ENCODE measurements at regions not wholly inside any gene's neighbourhood (a gene's known extent, or its start where the extent isn't known, plus 50 kb on each side); places are given as distances from the start of the nearest gene placed in this dataset.
"Not testable (repeated sequence)": the region's sequence is repeated elsewhere in the genome, so short reads cannot be mapped to it uniquely, and the experiment has no call there.

DNA sequence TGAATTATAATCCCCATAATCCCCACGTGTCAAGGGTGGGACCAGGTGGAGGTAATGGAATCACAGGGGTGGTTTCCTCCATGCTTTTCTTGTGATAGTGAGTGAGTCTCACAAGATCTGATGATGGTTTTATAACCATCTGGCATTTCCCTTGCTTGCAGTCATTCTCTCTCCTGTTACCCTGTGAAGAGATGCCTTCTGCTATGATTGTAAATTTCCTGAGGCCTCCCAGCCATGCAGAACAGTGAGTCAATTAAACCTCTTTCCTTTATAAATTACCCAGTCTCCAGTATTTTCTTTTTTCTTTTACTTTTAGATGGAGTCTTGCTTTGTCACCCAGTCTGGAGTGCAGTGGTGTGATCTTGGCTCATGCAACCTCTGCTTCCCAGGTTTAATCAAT lies 182.7 kb upstream of the SEMA6A start:
- no peak for DNase-seq

DNA sequence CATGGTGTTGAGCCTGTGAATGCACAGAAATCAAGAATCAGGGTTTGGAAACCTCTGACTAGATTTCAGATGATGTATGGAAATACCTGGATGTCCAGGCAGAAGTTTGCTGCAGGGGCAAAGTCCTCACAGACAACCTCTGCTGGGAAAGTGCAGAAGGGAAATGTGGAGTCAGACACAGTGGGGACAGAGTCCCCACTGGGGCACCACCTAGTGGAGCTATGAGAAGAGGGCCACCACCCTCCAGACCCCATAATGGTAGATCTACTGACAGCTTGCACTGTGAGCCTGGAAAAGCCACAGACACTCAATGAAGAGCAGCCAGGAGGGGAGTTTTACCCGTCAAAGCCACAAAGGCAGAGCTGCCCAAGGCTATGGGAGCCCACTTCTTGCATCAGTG lies 181.9 kb upstream of the SEMA6A start:
- DNase-seq = no peak

- no peak for DNase-seq
Measured at GRCh38 chr5:116754556-116754955, 179.9 kb upstream of the SEMA6A start.

DNA sequence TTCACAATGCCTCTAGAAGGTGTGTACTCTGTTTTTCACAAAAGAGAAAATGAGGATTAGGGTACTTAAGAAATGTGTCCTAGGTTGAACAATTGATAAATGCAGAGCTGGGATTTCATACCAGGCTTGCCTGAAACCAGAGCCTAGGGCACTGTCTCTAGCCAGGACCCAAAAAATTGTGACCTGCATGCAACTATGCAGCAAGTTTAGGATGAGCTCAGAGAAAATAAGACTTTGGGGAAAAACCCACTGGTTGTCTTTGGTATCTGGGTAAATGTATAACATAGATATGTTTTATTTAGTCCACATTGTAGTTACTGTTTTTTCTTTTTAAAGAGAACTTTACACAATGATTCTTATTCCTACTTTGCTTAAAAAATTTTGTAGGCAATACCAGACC lies 177.1 kb upstream of the SEMA6A start:
- no peak for DNase-seq

DNA sequence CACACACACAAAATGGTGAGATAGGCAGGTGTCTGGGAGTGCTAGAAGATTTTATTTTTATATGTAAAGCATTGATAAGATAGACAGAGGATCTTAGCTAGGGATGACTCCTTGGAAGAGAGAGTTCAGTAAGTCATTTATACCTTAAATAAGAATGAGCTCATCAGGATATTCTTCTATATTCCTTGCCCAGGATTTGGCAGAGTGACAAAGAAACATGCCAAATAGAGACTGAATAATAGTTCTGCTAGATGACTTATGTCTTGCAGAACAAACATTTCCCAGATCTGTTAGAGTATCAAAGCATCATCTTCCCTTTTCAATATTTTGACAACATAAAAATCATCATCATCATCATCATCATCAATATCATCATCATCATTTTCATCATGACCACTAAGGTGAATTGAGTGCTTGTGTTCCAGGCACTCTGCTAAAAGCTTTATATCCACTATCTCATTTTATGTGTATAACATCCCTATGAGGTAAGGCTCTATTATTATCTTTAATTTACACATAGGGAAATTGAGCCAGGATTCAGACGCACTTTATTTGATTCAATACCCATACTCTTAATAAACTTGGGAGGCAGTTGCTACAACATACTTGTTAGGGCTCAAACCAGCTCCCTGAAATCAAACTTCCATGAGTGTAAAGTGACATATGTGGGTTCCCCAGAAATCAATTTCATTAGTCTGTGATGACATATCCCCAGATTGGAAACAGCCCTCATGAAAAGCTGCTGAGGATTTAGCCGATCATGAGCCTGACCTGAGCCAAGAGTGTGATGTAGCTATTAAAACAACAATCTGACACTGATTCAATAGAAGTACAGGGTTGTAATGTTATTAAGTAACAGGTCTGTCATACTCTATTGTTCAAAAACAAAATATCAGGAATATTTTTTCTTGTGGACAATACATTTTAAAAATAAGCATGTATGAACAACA lies 176.3 kb upstream of the SEMA6A start:
- no peak for DNase-seq

GRCh38 chr5:116747881-116748280 lies 173.3 kb upstream of the SEMA6A start:
- DNase-seq = no peak

- DNase-seq = no peak
Measured at GRCh38 chr5:116746668-116747067, 172.0 kb upstream of the SEMA6A start.

DNA sequence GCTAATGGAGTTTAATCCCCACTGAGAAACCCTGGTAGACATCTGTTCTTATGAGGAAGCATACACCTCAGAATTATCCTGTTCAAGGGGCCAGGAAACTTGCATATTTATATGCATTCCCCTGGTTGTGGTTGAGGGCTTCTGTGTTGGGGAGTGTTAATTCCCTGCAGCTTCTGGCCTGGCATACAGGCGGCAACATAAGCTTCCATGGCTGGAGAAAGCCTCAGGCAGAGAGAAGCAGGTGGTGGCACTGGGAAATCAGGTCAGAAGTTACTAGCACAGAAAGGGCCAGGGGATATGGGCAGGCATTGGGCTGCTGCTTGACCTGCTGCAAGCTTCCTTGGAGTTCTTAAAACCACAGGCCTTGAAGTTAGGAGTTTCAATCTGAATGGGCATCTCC lies 166.1 kb upstream of the SEMA6A start:
- no peak for DNase-seq

DNA sequence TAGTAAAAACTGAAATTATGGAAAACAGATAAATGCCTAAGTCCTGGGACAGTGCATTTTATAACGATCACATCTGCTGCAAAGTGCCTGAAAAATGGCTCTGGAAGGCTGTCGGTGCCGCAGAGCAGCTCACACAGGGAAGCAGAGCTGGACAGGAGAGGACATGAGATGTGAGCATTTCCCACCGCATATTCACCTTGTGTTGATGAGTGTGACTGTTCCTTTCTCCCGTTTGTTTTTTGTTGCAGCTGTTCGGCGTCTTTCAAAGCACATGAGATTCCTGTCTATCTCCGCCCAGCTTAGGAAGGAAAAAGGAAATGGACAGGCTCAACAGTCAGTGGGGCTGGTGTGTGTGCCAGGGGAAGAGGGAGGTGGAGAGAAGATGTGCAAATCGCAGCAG lies 164.9 kb upstream of the SEMA6A start:
- no peak for DNase-seq

- peak; percentile 58 for DNase-seq
Measured at GRCh38 chr5:116738615-116739261, 164.1 kb upstream of the SEMA6A start.

DNA sequence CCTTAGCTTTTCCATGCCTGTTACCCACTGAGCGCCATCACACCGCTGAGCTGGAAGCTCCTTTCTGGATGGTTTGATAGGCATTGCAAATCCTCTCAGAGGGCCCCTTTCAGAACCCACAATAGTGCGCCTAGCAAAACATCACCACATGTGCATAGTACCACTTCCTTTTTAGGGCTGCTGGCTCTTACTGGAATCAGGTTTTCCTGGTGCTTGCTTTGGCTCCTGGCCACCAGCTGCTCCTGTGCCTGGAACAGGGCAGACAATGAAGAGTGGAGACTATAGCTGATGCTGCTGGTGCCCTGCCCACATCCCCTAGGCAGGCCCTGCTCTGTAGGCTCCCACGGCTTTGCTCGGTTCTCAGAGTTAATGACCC lies 163.6 kb upstream of the SEMA6A start:
- peak; percentile 47 for DNase-seq

- no peak for DNase-seq
Measured at GRCh38 chr5:116736671-116737070, 162.0 kb upstream of the SEMA6A start.

DNA sequence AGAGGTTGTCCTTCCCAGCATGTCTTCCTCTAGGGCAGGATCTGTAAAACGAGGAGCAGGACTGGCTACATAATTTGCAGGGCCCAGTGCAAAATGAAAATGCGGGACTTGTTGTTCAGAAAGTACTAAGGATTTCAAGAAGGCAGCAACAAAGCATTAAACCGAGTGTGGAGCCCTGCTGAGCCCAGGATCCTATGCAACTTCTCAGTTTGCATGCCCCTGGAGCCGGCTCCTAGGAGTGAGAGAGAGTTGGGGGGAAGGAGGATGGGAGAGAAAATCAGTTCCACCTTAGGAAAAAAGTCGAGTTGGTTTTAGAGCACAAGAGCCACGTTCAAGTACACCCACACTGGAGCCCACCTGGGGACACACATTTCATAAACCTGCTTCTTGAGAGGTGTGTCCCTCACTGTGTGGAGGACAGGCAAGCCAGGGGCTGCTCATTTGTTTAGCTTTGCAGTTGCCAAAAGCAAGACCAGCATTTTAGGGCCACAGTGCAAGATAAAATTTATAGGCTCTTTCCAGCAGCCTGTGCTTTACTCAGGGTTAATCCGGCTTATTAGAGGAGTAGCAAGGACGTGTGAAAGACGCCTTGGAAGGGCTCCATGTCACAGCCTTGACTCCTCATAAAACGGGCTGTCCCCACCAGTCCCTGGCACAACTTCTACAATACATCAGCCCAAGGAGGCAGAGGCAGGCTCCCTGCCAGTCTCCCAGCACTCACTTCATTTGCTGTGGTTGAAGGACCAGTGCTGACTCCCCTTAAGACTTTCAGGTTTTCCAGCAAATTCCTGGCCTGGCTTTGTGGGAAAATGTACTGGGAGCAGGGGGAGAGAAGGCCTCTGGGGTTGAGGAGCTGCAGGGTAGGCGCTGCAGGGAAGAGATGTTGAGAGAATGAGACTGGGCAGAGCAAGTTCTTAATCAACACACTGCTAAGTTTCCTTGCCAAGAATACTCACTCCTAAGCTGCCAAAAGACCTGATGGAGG lies 159.7 kb upstream of the SEMA6A start:
- no peak for DNase-seq

- no peak for DNase-seq
Measured at GRCh38 chr5:116732591-116732990, 158.0 kb upstream of the SEMA6A start.

DNA sequence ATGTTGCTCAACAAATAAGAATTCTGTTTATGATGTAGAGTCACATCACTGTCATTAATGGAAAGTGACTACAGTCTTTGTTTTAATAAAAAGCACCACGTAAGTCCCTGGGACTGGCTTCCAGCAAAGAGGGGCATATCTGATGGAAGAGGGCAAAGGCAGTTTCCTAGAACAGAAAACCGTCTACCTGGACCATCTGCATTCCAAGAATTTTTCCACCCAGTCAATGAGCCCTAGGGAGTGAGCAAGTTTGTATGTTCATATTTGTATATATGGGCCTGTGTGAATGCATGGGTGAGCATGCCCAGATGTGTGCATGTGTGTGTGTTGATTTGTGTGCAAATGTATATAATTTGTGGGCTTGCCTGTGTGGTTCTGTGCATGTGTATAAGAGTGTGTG lies 156.8 kb upstream of the SEMA6A start:
- no peak for DNase-seq

DNA sequence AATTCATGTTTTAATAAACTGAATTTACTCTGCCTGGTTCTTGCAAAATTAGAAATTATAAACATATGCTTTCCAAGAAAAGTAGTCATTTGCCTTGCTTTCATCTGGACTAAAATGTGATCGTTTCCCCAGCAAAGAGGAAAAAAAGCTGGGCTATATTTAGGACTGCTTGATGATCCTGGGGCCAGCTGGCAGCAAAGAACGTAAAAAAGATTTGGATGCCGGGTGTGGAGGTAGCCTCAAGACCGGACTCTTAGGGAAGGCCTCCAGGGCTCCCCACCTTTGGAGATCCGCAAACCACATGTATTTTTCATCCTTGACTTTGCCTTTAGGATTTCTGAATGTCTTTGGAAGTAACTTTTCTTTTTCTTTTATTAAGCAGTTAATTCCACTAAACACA lies 156.1 kb upstream of the SEMA6A start:
- no peak for DNase-seq

DNA sequence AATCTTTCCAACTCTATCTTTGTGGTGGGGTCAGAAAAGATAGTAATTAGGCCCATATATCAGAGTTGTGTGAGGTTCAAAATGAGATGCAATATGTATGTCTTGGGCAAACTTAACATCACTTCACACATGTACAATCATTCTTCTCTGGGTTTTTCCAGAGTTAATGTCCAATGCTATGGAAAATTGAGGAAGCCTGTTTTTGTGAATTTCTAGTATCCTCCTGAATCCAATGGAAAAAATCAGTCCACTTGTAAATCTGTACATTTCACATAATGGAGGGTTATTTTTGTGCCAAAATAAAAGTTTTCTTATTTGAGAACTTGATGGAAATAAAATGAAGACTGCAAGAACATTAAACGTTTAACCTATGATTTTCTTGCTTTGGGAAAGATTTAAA lies 155.6 kb upstream of the SEMA6A start:
- no peak for DNase-seq

- no peak for DNase-seq
Measured at GRCh38 chr5:116727248-116727647, 152.6 kb upstream of the SEMA6A start.

GRCh38 chr5:116726180-116726579 lies 151.6 kb upstream of the SEMA6A start:
- not testable (repeated sequence) for DNase-seq

DNA sequence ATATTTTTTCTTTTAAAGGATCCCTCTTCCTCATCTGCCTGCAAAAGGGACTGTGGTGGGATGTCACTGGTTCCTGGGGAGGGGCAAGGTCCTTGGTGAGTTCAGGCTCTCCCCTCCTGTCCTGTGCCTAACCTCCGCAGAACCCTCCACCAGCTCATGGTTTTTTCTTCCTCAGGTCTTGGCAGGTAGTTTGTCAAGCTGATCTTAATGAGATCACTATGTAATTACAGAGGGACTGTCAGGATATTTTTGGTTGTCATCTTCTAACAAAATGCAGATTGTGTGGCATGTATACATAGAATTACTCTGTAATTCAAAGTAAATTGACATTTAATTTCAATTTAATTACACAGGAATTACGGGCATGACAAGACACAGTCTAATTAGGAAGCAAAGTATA lies 150.3 kb upstream of the SEMA6A start:
- DNase-seq = no peak

DNA sequence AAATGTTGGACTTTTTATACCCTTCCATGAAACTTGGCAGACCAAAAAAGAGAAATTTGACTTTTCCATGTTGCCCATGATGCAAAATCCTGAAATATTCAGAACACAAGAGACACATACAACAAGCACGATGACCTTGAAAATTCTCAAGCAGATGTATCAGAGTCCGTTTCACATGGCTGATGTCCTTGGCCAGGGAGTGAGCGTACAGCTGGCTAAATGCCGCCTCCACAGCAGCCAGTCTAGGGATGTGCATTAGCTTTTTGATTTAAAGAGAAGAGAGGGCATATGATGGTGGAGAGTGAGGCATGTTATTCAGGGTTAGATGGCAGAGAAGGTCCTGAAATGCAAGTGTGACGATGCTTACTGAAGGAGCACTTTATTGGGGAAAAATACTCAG lies 148.0 kb upstream of the SEMA6A start:
- no peak for DNase-seq

DNA sequence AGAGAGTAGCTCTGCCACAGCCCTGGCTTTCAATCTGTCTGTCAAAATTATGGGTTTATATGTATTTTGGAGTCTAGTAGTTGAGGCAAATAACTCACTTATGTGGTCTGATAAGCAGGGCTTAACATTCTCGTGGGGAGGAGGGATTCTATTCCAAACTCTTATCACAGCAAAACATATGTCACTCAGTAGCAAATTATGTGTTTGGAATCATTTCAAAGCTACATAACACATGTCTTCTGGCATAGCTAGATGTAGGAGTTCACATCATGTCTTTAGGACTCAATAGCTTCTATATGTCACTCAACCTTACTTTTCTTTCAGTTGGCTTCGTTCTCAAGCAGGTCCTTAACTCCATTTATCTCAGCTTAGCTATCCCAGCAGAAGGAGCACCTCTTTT lies 144.5 kb upstream of the SEMA6A start:
- DNase-seq = no peak

GRCh38 chr5:116718317-116718716 lies 143.7 kb upstream of the SEMA6A start:
- no peak for DNase-seq

All from eye (tissue), 1 donor.